GM23338 (cell line): ENCODE measurements at regions not wholly inside any gene's neighbourhood (a gene's known extent, or its start where the extent isn't known, plus 50 kb on each side); places are given as distances from the start of the nearest gene placed in this dataset.

Experiments
- ATAC-seq: fragments of 200-7000 bp; cut with Tn5 transposase; 3 replicates; pipeline ENCODE4 v1.9.1; 2020
- DNase-seq: peaks from one replicate; pipeline ENCODE4 v3.0.0-alpha.2; 2015; ENCODE audit warnings: low spot score
- H2AFZ ChIP-seq: fragments of 200-600 bp; sonication (generic); 2 replicates; pipeline ENCODE4 v1.8.0; 2016; ENCODE audit warnings: antibody characterized with exemption, mild to moderate bottlenecking, moderate library complexity
- H3F3A ChIP-seq: fragments of 200-600 bp; sonication (generic); replicated peaks from 2 replicates; pipeline ENCODE4 v1.8.0; 2017; ENCODE audit warnings: antibody characterized with exemption, mixed run types, low read depth
- H3K27ac ChIP-seq: fragments of 200-600 bp; sonication (generic); 2 replicates; pipeline ENCODE4 v1.6.1; 2016; ENCODE audit warnings: low read depth
- H3K27me3 ChIP-seq: fragments of 200-600 bp; sonication (generic); 2 replicates; pipeline ENCODE4 v1.8.0; 2016; ENCODE audit warnings: mild to moderate bottlenecking, mixed run types, moderate library complexity; ENCODE audit not compliant: insufficient read depth
- H3K36me3 ChIP-seq: fragments of 200-600 bp; sonication (generic); 2 replicates; pipeline ENCODE4 v1.8.0; 2016; ENCODE audit warnings: mild to moderate bottlenecking; ENCODE audit not compliant: insufficient read depth
- H3K4me1 ChIP-seq: fragments of 200-600 bp; sonication (generic); 2 replicates; pipeline ENCODE4 v1.8.0; 2016; ENCODE audit warnings: mild to moderate bottlenecking, moderate library complexity; ENCODE audit not compliant: insufficient read depth
- H3K4me2 ChIP-seq: fragments of 200-600 bp; sonication (generic); 2 replicates; pipeline ENCODE4 v1.7.1; 2017; ENCODE audit warnings: mixed run types
- H3K4me3 ChIP-seq: fragments of 200-600 bp; sonication (generic); 2 replicates; pipeline ENCODE4 v1.6.1; 2016; ENCODE audit warnings: mixed run types
- H3K79me2 ChIP-seq: fragments of 200-600 bp; sonication (generic); replicated peaks from 2 replicates; pipeline ENCODE4 v1.8.0; 2017; ENCODE audit warnings: mild to moderate bottlenecking; ENCODE audit not compliant: insufficient read depth
- H3K9me2 ChIP-seq: fragments of 200-600 bp; sonication (generic); 2 replicates; pipeline ENCODE4 v1.8.0; 2017; ENCODE audit not compliant: insufficient read depth
- H4K20me1 ChIP-seq: fragments of 200-600 bp; sonication (generic); replicated peaks from 2 replicates; pipeline ENCODE4 v1.8.0; 2017; ENCODE audit warnings: mild to moderate bottlenecking; ENCODE audit not compliant: insufficient read depth
- H3K27ac Mint-ChIP-seq: 2 replicates; pipeline ENCODE4 v1.8.0; 2020; ENCODE audit warnings: inconsistent platforms, mild to moderate bottlenecking, moderate library complexity, mixed read lengths
- H3K27me3 Mint-ChIP-seq: 3 replicates; pipeline ENCODE4 v1.8.0; 2022; ENCODE audit warnings: low read depth, mild to moderate bottlenecking, moderate library complexity, mixed read lengths, inconsistent platforms; ENCODE audit not compliant: insufficient read depth, poor library complexity
- H3K36me3 Mint-ChIP-seq: 3 replicates; pipeline ENCODE4 v1.8.0; 2021; ENCODE audit warnings: low read depth, mild to moderate bottlenecking, inconsistent platforms, moderate library complexity, mixed read lengths
- H3K4me1 Mint-ChIP-seq: 3 replicates; pipeline ENCODE4 v1.8.0; 2020; ENCODE audit warnings: mild to moderate bottlenecking, inconsistent platforms, mixed read lengths
- H3K4me3 Mint-ChIP-seq: 3 replicates; pipeline ENCODE4 v1.8.0; 2021; ENCODE audit warnings: moderate library complexity, mild to moderate bottlenecking, inconsistent platforms, mixed read lengths
- H3K9me3 Mint-ChIP-seq: 3 replicates; pipeline ENCODE4 v1.8.0; 2020; ENCODE audit warnings: moderate library complexity, mild to moderate bottlenecking, inconsistent platforms, mixed read lengths
- CREB1 ChIP-seq: fragments of 250-450 bp; sonication (Bioruptor Pico); IDR thresholded peaks from 2 replicates; pipeline ENCODE4 v1.5.0; 2020; ENCODE audit warnings: low read depth, mild to moderate bottlenecking, moderate library complexity
- ETS1 ChIP-seq: IDR thresholded peaks from 2 replicates; pipeline ENCODE4 v1.6.1; 2016; ENCODE audit warnings: antibody characterized with exemption
- EZH2 ChIP-seq: fragments of 200-600 bp; sonication (generic); IDR thresholded peaks from one replicate; pipeline ENCODE4 v1.8.0; 2017; ENCODE audit warnings: antibody characterized with exemption, mild to moderate bottlenecking, low read depth; ENCODE audit not compliant: unreplicated experiment
- NANOG ChIP-seq: IDR thresholded peaks from 2 replicates; pipeline ENCODE4 v1.6.1; 2016; ENCODE audit warnings: antibody characterized with exemption, borderline replicate concordance
- POLR2AphosphoS5 ChIP-seq: IDR thresholded peaks from 2 replicates; pipeline ENCODE4 v1.6.1; 2016; ENCODE audit warnings: antibody characterized with exemption, low read depth
- REST ChIP-seq: IDR thresholded peaks from one replicate; pipeline ENCODE4 v1.6.1; 2018; ENCODE audit warnings: antibody characterized with exemption; ENCODE audit not compliant: unreplicated experiment
- STAT1 ChIP-seq: IDR thresholded peaks from one replicate; pipeline ENCODE4 v1.6.1; 2016; ENCODE audit warnings: antibody characterized with exemption; ENCODE audit not compliant: unreplicated experiment
- ZNF114 ChIP-seq: fragments of 250-450 bp; sonication (Bioruptor Pico); IDR thresholded peaks from 2 replicates; pipeline ENCODE4 v1.5.0; 2020; ENCODE audit warnings: mild to moderate bottlenecking, moderate library complexity
- ZNF331 ChIP-seq: fragments of 250-450 bp; sonication (Bioruptor Pico); IDR thresholded peaks from 2 replicates; pipeline ENCODE4 v1.5.0; 2020; ENCODE audit warnings: low read depth, mild to moderate bottlenecking, moderate library complexity
- TF ChIP-seq, protein P1 (sequence below), 2 experiments: fragments of 200-600 bp in 1 of 2; sonication (generic) in 1 of 2; conservative IDR thresholded peaks; 2 replicates each; pipeline versions ENCODE4 v1.5.1 to v1.6.1; 2016 to 2017; ENCODE audit warnings: antibody characterized with exemption in 2 of 2, low read depth in 2 of 2, mild to moderate bottlenecking in 2 of 2, moderate library complexity in 1 of 2

GRCh38 chr19:29386970-29387369 is 138.8 kb upstream of the VSTM2B start:
- Histone ChIP-seq H3K9me2 (no peaks in the 10 kb centered on the region), H4K20me1 (no peaks in the 10 kb centered on the region), H3K36me3 (no peaks in the 10 kb centered on the region), H3K4me3 (no peak overlapping the region), H3K4me2 (no peak overlapping the region), H3K79me2 (no peaks in the 10 kb centered on the region), H3F3A (no peaks in the 10 kb centered on the region), H3K27ac (no peak overlapping the region), H3K4me1 (peaks cover 10% of the 10 kb centered on the region), H2AFZ (no peak overlapping the region), H3K27me3 (no peaks in the 10 kb centered on the region)
- TF ChIP-seq ZNF114 (CRISPR knock-in tag), result no peak
- TF ChIP-seq, protein P1, sequence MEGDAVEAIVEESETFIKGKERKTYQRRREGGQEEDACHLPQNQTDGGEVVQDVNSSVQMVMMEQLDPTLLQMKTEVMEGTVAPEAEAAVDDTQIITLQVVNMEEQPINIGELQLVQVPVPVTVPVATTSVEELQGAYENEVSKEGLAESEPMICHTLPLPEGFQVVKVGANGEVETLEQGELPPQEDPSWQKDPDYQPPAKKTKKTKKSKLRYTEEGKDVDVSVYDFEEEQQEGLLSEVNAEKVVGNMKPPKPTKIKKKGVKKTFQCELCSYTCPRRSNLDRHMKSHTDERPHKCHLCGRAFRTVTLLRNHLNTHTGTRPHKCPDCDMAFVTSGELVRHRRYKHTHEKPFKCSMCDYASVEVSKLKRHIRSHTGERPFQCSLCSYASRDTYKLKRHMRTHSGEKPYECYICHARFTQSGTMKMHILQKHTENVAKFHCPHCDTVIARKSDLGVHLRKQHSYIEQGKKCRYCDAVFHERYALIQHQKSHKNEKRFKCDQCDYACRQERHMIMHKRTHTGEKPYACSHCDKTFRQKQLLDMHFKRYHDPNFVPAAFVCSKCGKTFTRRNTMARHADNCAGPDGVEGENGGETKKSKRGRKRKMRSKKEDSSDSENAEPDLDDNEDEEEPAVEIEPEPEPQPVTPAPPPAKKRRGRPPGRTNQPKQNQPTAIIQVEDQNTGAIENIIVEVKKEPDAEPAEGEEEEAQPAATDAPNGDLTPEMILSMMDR (conservative IDR thresholded peaks at IDR 0.05; ENCODE audit: low read depth in 2 of 2), result no peak
- no peak for TF ChIP-seq CREB1 (CRISPR knock-in tag)
- TF ChIP-seq REST, result no peak
- H3K4me3 Mint-ChIP-seq, result no peak overlapping the region
- no peak overlapping the region for H3K27ac Mint-ChIP-seq
- H3K27me3 Mint-ChIP-seq, result peaks cover 17% of the 10 kb centered on the region
- ATAC-seq, result no peak
- H3K4me1 Mint-ChIP-seq, result peaks cover 18% of the 10 kb centered on the region
- H3K9me3 Mint-ChIP-seq, result peaks cover 15% of the 10 kb centered on the region
- peaks cover 4% of the 10 kb centered on the region; the same call in 2 of the 3 replicates for H3K36me3 Mint-ChIP-seq
- no peak for DNase-seq

DNA sequence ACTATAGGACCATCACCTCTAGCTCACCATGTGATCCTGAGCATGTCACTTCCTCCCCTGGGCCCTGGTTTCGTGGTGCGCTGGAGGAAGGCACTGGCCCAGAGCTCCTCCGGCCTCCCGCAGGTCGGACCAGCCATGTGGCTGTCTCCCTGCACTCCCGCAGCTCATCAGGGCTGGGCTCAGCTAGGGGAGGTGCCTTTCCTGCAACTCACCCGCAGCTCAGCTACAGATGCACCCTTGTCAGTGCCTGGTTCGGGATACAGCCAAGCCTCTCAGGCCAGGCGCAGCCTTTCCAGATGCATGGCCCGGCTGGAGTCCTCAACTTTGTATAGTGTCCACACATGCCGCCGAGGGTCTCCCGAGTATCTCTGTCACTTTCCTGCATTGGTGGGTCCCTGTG is 138.2 kb upstream of the VSTM2B start:
- Histone ChIP-seq H3K4me2 (no peak overlapping the region), H4K20me1 (no peaks in the 10 kb centered on the region), H3K36me3 (no peaks in the 10 kb centered on the region), H3K79me2 (no peaks in the 10 kb centered on the region), H3K4me3 (no peak overlapping the region), H2AFZ (no peak overlapping the region; the same call in 1 of the 2 replicates), H3K27ac (no peak overlapping the region), H3K27me3 (no peaks in the 10 kb centered on the region), H3K9me2 (no peaks in the 10 kb centered on the region), H3K4me1 (peaks cover 10% of the 10 kb centered on the region), H3F3A (no peaks in the 10 kb centered on the region)
- Mint-ChIP-seq H3K4me1 (peaks cover 18% of the 10 kb centered on the region), H3K27ac (no peak overlapping the region), H3K9me3 (peaks cover 16% of the 10 kb centered on the region), H3K36me3 (peaks cover 4% of the 10 kb centered on the region; the same call in 2 of the 3 replicates), H3K4me3 (no peak overlapping the region), H3K27me3 (peaks cover 17% of the 10 kb centered on the region)
- DNase-seq (no peak), ATAC-seq (no peak)
- TF ChIP-seq POLR2AphosphoS5 (no peak), STAT1 (no peak), ZNF331 (CRISPR knock-in tag) (no peak), EZH2 (no peak), NANOG (no peak), ETS1 (no peak)
